ENCODE measurements at regions not wholly inside any gene's neighbourhood (a gene's known extent, or its start where the extent isn't known, plus 50 kb on each side); places are given as distances from the start of the nearest gene placed in this dataset.

GRCh38 chr6:122102026-122102425, 297.4 kb upstream of the HSF2 start:
- no peak overlapping the region for H3K27ac ChIP-seq (ENCODE audit: low read length)
- no peaks in the 10 kb centered on the region for H3K27me3 ChIP-seq (ENCODE audit: insufficient read depth, low read depth, low read length)
- no peaks in the 10 kb centered on the region for H3F3A ChIP-seq (ENCODE audit: insufficient read depth, low read length, poor library complexity, severe bottlenecking)
- H3K9ac ChIP-seq (ENCODE audit: low read length) = no peak overlapping the region
- H4K20me1 ChIP-seq (ENCODE audit: insufficient read depth) = no peaks in the 10 kb centered on the region
- no peaks in the 10 kb centered on the region for H3K9me3 ChIP-seq (ENCODE audit: low read length)
- TF ChIP-seq EP300 (conservative IDR thresholded peaks at IDR 0.05; ENCODE audit: poor library complexity, severe bottlenecking) = no peak
- TF ChIP-seq TAF1 (IDR thresholded peaks at IDR 0.05; ENCODE audit: low read depth) = no peak
- no peak for TF ChIP-seq REST (IDR thresholded peaks at IDR 0.05; ENCODE audit: borderline replicate concordance)
- no peak for TF ChIP-seq MXI1 (conservative IDR thresholded peaks at IDR 0.05; ENCODE audit: poor library complexity, severe bottlenecking)
- TF ChIP-seq, protein P1, sequence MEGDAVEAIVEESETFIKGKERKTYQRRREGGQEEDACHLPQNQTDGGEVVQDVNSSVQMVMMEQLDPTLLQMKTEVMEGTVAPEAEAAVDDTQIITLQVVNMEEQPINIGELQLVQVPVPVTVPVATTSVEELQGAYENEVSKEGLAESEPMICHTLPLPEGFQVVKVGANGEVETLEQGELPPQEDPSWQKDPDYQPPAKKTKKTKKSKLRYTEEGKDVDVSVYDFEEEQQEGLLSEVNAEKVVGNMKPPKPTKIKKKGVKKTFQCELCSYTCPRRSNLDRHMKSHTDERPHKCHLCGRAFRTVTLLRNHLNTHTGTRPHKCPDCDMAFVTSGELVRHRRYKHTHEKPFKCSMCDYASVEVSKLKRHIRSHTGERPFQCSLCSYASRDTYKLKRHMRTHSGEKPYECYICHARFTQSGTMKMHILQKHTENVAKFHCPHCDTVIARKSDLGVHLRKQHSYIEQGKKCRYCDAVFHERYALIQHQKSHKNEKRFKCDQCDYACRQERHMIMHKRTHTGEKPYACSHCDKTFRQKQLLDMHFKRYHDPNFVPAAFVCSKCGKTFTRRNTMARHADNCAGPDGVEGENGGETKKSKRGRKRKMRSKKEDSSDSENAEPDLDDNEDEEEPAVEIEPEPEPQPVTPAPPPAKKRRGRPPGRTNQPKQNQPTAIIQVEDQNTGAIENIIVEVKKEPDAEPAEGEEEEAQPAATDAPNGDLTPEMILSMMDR (IDR thresholded peaks at IDR 0.05; ENCODE audit: poor library complexity, severe bottlenecking) = no peak
- no peak for TF ChIP-seq SMC3 (conservative IDR thresholded peaks at IDR 0.05; ENCODE audit: poor library complexity)
- TF ChIP-seq POLR2AphosphoS5 (IDR thresholded peaks at IDR 0.05) = no peak
- no peak for TF ChIP-seq RAD21 (conservative IDR thresholded peaks at IDR 0.05)
- no peak for TF ChIP-seq EZH2 (IDR thresholded peaks at IDR 0.05; ENCODE audit: borderline replicate concordance, insufficient read depth, low read length, poor library complexity, severe bottlenecking)
- H3K4me2 ChIP-seq (ENCODE audit: low read length) = no peak overlapping the region
- no peaks in the 10 kb centered on the region for H3K36me3 ChIP-seq (ENCODE audit: insufficient read depth, low read length)
- no peaks in the 10 kb centered on the region for H3K79me2 ChIP-seq (replicated peaks; ENCODE audit: insufficient read depth, low read length)
- H3K4me3 ChIP-seq (ENCODE audit: low read length) = no peak overlapping the region
- H2AFZ ChIP-seq (ENCODE audit: low read depth, low read length) = no peak overlapping the region
- no peaks in the 10 kb centered on the region for H3K9me2 ChIP-seq (ENCODE audit: insufficient read depth, low read length)

DNA sequence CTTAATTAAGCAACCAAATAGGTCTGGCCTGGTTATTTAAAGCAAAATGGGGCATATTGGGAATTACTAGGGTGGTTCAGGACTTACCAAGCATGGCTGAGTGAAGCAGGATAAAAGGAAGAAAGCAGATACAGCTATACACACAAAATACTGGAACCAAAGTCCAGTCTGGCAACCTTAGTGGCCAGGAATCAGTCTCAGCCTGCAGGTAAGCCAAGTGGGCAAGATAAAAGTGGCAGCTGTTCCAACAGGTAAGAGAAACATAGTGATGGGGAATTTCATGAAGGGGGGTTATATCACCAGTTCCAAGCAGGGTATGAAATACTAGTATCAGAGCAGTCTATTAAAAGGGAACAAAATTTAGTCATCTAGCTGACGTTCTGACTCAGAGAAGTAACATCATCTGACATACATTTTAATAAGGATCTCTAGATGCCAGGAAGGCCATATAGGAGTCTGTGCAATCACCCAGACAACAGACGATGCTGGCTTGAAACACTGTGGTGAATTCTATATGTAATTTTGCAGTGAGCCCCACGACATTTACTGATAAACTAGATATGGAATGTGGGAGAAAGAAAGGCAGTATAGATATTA, 292.1 kb upstream of the HSF2 start:
- Histone ChIP-seq H3K9me2 (ENCODE audit: insufficient read depth, low read length) (no peaks in the 10 kb centered on the region), H3K27ac (ENCODE audit: low read length) (no peak overlapping the region)
- TF ChIP-seq EZH2 (IDR thresholded peaks at IDR 0.05; ENCODE audit: borderline replicate concordance, insufficient read depth, low read length, poor library complexity, severe bottlenecking) = no peak
- TF ChIP-seq, protein P1 (IDR thresholded peaks at IDR 0.05; ENCODE audit: poor library complexity, severe bottlenecking) = no peak

More for the DNA sequence above, 292.1 kb upstream of the HSF2 start:
- no peak overlapping the region for H3K4me3 ChIP-seq (ENCODE audit: low read length)
- no peaks in the 10 kb centered on the region for H3K27me3 ChIP-seq (ENCODE audit: insufficient read depth, low read depth, low read length)
- no peaks in the 10 kb centered on the region for H3K36me3 ChIP-seq (ENCODE audit: insufficient read depth, low read length)
- H3K9ac ChIP-seq (ENCODE audit: low read length) = no peak overlapping the region
- no peaks in the 10 kb centered on the region for H4K20me1 ChIP-seq (ENCODE audit: insufficient read depth)
- H2AFZ ChIP-seq (ENCODE audit: low read depth, low read length) = no peak overlapping the region
- H3K79me2 ChIP-seq (replicated peaks; ENCODE audit: insufficient read depth, low read length) = no peaks in the 10 kb centered on the region
- no peak overlapping the region for H3K4me2 ChIP-seq (ENCODE audit: low read length)
- H3F3A ChIP-seq (ENCODE audit: insufficient read depth, low read length, poor library complexity, severe bottlenecking) = no peaks in the 10 kb centered on the region
- H3K9me3 ChIP-seq (ENCODE audit: low read length) = no peaks in the 10 kb centered on the region
